DMS79 (cell line): ENCODE measurements at regions not wholly inside any gene's neighbourhood (a gene's known extent, or its start where the extent isn't known, plus 50 kb on each side); places are given as distances from the start of the nearest gene placed in this dataset.
"Not testable (repeated sequence)": the region's sequence is repeated elsewhere in the genome, so short reads cannot be mapped to it uniquely, and the experiment has no call there.

Experiments used
- DNase-seq: peaks from one replicate; lab custom pipeline; 2025; lab: John Stamatoyannopoulos, UW

GRCh38 chr11:79507706-79508105 is 66.9 kb upstream of the TENM4 start:
- no peak for DNase-seq

- no peak for DNase-seq
Observed at GRCh38 chr11:79506734-79507344, 66.0 kb upstream of the TENM4 start.

- no peak for DNase-seq
Observed at GRCh38 chr11:79506124-79506523, 65.3 kb upstream of the TENM4 start.

- no peak for DNase-seq
Observed at GRCh38 chr11:79503028-79503427, 62.2 kb upstream of the TENM4 start.

GRCh38 chr11:79501707-79502106 is 60.9 kb upstream of the TENM4 start:
- DNase-seq, result no peak

- not testable (repeated sequence) for DNase-seq
Observed at GRCh38 chr11:79499929-79500328, 59.1 kb upstream of the TENM4 start.

- DNase-seq, result no peak
Observed at GRCh38 chr11:79498667-79499066, 57.8 kb upstream of the TENM4 start.

GRCh38 chr11:79493555-79494171 is 52.8 kb upstream of the TENM4 start:
- no peak for DNase-seq

GRCh38 chr11:79492008-79492407 is 51.2 kb upstream of the TENM4 start:
- DNase-seq, result no peak
